T-helper 2 cell treated with Interferon-gamma antibody and Interleukin-4, amounts not matched to agents 5 μg/mL and 100 μg/mL, for 36 hours (primary cell): ENCODE measurements at regions not wholly inside any gene's neighbourhood (a gene's known extent, or its start where the extent isn't known, plus 50 kb on each side); places are given as distances from the start of the nearest gene placed in this dataset.
"Not testable (repeated sequence)": the region's sequence is repeated elsewhere in the genome, so short reads cannot be mapped to it uniquely, and the experiment has no call there.

Experiments used
- DNase-seq: peaks from one replicate; pipeline ENCODE4 v3.0.0; 2021; ENCODE audit warnings: low spot score
- H3K27ac Mint-ChIP-seq: one replicate; pipeline ENCODE4 v1.8.0; 2021; ENCODE audit warnings: mild to moderate bottlenecking, mixed read lengths
- H3K27me3 Mint-ChIP-seq: one replicate; pipeline ENCODE4 v1.8.0; 2021; ENCODE audit warnings: low read depth, mixed read lengths
- H3K36me3 Mint-ChIP-seq: one replicate; pipeline ENCODE4 v1.8.0; 2021; ENCODE audit warnings: low read depth, mixed read lengths
- H3K4me1 Mint-ChIP-seq: one replicate; pipeline ENCODE4 v1.8.0; 2021; ENCODE audit warnings: low read depth, mixed read lengths
- H3K4me3 Mint-ChIP-seq: one replicate; pipeline ENCODE4 v1.8.0; 2022; ENCODE audit warnings: mild to moderate bottlenecking, moderate library complexity, mixed read lengths
- H3K9me3 Mint-ChIP-seq: one replicate; pipeline ENCODE4 v1.8.0; 2021; ENCODE audit warnings: mixed read lengths

DNA sequence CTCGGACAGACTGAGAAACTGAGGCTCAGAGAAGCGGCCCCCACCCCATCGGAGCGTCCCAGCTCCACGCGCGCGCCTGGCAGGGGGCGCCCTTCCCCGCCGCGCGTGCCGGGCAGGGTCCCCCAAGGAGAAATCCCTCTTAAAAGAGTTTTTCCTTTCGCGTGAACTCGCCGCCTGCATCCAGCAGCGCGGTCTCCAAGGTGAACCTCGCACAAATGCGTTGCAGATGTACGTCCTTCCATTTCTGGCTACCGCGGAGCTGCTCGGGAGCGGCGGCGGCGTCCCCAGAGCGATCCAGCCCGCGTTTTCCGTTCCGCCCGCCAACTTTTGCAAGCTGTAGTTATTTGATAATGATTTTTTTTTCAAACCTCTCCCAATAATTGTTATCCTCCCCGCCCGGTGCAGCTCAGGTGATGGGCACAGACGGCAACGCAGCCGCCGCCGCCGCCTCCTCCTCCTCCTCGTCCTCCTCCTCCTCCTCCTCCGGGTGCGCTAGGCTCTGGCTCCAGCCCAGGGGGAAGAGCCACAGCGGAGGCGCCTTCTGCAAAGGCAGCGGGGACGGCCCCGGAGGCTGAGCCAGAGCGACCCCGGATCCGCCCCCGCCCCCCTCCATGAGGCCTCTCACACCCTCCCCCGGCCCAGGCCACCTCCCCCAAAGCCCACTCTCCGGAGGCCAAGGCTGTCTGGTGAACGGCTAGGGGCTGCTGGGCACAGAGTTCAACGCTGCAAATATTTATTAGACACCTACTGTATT lies 74.0 kb upstream of the CUX1 start:
- peaks cover 34% of the 10 kb centered on the region for H3K4me1 Mint-ChIP-seq
- H3K9me3 Mint-ChIP-seq, result no peaks in the 10 kb centered on the region
- no peaks in the 10 kb centered on the region for H3K27me3 Mint-ChIP-seq
- H3K4me3 Mint-ChIP-seq, result peak overlapping the region; percentile 82
- H3K36me3 Mint-ChIP-seq, result peaks cover 2% of the 10 kb centered on the region
- no peak overlapping the region for H3K27ac Mint-ChIP-seq
- peak; percentile 52 for DNase-seq

DNA sequence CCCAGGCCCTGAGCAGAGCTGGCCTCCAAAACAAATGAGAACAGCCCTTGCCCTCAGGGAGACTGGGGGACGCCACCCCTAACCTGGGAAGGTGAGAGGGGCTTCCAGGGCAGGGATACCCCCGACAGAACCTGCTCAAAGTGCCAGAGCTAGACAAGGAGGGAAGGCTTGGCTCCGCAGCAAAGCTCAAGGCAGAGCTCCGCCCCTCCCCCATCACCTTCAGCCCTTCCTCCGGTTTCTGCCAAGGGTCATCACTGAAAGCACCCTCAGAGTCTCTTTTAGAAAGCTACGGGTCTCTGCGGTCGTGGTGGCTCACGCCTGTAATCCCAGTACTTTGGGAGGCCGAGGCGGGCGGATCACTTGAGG lies 73.4 kb upstream of the CUX1 start:
- H3K9me3 Mint-ChIP-seq, result no peaks in the 10 kb centered on the region
- peaks cover 34% of the 10 kb centered on the region for H3K4me1 Mint-ChIP-seq
- no peak overlapping the region for H3K27ac Mint-ChIP-seq
- peak overlapping the region; percentile 82 for H3K4me3 Mint-ChIP-seq
- peaks cover 2% of the 10 kb centered on the region for H3K36me3 Mint-ChIP-seq
- no peaks in the 10 kb centered on the region for H3K27me3 Mint-ChIP-seq
- no peak for DNase-seq

DNA sequence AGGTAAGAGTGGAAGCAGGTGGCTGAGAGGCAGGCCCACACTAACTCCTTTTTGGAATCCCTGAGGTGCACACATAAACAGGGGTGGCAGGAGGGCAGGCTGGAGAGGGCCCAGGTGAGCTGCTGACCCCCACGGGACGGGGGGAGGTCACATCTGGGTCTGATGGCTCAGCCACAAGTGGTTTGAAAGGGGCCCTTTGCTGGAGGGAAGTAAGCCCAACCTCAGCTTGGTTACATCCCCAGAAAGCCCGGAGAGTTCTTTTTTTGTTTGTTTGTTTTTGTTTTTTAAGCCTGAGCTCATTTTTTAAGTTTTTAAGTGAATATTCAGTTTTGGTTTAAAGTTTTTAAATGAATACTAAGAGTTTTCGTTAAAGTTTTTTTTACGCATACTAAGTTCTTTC lies 72.8 kb upstream of the CUX1 start:
- Mint-ChIP-seq H3K4me1 (peaks cover 28% of the 10 kb centered on the region), H3K36me3 (peaks cover 2% of the 10 kb centered on the region), H3K9me3 (no peaks in the 10 kb centered on the region), H3K4me3 (peak overlapping the region; percentile 82), H3K27ac (no peak overlapping the region), H3K27me3 (no peaks in the 10 kb centered on the region)
- no peak for DNase-seq

DNA sequence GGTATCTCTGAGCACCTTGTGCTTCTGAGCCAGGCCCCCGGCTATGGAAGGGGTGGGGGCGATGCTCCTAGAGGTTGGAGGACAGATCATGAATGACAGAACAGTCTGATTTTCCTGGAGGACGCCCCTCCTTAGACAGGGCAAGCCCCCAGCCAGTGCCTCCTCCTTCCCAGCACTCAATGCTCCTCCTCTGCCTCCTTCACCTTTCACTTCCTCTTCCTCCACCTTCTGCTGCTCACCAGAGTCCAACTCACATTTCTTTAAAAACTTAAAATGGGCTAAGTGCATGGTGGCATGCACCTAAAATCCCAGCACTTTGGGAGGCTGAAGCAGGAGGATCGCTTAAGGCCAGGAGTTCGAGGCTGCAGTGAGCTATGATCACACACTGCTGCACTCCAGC lies 71.1 kb upstream of the CUX1 start:
- no peak overlapping the region for H3K4me3 Mint-ChIP-seq
- H3K27me3 Mint-ChIP-seq, result no peaks in the 10 kb centered on the region
- H3K9me3 Mint-ChIP-seq, result no peaks in the 10 kb centered on the region

DNA sequence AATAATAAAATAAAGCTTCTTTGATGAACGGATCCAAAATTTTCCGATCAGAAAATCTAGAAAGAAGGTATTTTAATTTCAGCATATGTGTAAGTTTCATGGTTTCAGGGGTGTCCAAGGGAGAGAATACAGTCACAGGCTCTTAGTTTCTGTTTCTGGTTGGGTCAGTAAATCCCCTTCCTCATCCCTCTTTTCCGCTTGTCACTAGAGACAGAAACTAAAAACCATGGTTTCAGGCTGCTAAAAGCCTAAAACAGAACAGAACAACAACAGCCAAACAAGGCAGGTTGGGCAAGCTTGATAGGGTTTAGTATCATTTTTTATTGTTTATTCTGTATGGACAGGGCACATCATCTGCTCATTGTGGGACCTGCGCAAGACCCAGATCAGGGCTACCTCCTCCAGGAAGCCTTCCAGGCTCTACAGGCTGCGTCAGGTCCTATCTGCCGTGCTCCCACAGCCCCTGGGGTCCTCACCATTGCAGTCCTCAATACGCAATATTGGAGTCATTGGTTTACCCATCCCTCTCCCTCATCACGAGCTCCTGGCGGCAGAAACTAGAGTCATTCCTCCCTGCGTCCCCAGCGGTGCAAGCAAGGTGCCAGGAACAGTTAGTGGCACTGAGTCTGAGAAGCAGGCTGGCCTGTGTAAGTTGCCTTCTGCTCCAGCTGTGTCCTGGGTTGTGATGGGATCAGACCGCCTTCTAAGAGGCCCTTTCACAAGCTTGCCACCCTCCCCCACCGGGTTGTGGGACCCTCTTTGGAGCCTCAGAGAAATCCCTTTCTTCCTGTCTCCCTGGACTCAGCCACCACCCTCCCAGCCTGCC lies 70.2 kb upstream of the CUX1 start:
- Mint-ChIP-seq H3K27ac (no peak overlapping the region), H3K36me3 (no peaks in the 10 kb centered on the region), H3K9me3 (no peaks in the 10 kb centered on the region), H3K4me1 (peaks cover 11% of the 10 kb centered on the region), H3K27me3 (no peaks in the 10 kb centered on the region), H3K4me3 (no peak overlapping the region)
- DNase-seq, result no peak

More for the DNA sequence above, 71.1 kb upstream of the CUX1 start:
- H3K27ac Mint-ChIP-seq, result no peak overlapping the region
- H3K36me3 Mint-ChIP-seq, result no peaks in the 10 kb centered on the region
- H3K4me1 Mint-ChIP-seq, result peaks cover 18% of the 10 kb centered on the region
- no peak for DNase-seq

DNA sequence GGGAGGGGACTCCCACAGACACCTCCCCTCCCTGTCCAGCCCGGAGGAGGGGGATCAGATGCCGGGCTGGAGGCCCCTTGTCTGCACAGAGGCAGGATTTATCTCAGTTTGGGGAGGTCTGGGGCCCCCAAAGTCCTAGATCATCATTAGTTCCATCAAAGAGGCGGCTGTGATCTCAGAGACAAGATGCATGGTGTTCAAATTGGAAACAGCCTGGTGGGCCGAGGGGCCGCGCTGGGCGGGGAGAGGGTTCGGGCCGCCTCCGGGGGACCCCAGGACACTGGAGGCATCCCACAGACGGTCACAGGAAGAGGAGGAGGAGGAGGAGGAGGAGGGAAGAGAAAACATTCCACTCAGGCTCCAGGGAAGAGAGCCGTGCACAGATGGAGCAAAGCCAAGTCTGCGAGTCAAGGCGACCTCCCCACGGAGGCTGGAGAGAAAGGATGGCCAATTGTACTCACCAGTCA lies 69.5 kb upstream of the CUX1 start:
- Mint-ChIP-seq H3K4me3 (no peak overlapping the region), H3K4me1 (peaks cover 9% of the 10 kb centered on the region), H3K27me3 (no peaks in the 10 kb centered on the region), H3K36me3 (no peaks in the 10 kb centered on the region), H3K27ac (no peak overlapping the region), H3K9me3 (no peaks in the 10 kb centered on the region)
- DNase-seq, result no peak

DNA sequence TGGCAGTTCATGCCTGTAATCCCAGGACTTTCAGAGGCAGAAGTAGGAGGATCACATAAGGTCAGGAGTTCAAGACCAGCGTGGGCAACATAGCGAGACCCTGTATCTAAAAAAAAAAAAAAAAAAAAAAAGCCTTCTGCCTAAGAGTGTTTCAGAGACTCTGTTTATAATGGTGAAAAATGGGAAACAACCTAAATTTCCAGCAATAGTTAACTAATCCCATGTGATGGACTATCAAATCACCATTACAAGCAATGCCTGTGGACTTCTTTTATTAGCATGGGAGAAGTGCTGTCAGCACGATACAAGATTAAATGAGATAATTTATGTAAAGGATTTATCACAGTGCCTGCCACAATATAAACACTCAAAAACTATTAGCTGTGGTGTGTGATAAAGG lies 67.5 kb upstream of the CUX1 start:
- Mint-ChIP-seq H3K27ac (no peak overlapping the region), H3K9me3 (no peaks in the 10 kb centered on the region), H3K27me3 (no peaks in the 10 kb centered on the region), H3K36me3 (no peaks in the 10 kb centered on the region), H3K4me3 (no peak overlapping the region), H3K4me1 (peaks cover 16% of the 10 kb centered on the region)
- no peak for DNase-seq

DNA sequence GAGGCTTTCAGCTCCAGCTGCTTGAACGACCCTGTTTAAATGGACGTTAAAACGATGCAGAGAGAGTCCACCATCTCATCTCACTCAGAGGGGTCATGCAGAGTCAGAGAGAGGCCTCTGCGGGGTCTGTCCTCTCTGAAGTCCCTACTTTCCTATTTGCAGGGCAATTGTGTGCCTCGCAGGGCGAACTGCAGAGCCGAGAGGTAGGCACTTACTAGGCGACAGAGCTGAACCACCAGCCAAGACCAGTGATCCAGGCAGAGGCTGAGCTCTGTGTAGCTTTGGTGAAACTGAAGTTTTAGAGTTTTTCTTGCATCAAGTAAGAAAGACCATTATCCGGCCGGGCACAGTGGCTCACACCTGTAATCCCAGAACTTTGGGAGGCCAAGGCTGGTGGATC lies 64.1 kb upstream of the CUX1 start:
- H3K9me3 Mint-ChIP-seq, result no peaks in the 10 kb centered on the region
- no peak overlapping the region for H3K27ac Mint-ChIP-seq
- H3K27me3 Mint-ChIP-seq, result no peaks in the 10 kb centered on the region
- H3K4me1 Mint-ChIP-seq, result peaks cover 20% of the 10 kb centered on the region
- H3K4me3 Mint-ChIP-seq, result no peak overlapping the region
- H3K36me3 Mint-ChIP-seq, result no peaks in the 10 kb centered on the region
- DNase-seq, result no peak

DNA sequence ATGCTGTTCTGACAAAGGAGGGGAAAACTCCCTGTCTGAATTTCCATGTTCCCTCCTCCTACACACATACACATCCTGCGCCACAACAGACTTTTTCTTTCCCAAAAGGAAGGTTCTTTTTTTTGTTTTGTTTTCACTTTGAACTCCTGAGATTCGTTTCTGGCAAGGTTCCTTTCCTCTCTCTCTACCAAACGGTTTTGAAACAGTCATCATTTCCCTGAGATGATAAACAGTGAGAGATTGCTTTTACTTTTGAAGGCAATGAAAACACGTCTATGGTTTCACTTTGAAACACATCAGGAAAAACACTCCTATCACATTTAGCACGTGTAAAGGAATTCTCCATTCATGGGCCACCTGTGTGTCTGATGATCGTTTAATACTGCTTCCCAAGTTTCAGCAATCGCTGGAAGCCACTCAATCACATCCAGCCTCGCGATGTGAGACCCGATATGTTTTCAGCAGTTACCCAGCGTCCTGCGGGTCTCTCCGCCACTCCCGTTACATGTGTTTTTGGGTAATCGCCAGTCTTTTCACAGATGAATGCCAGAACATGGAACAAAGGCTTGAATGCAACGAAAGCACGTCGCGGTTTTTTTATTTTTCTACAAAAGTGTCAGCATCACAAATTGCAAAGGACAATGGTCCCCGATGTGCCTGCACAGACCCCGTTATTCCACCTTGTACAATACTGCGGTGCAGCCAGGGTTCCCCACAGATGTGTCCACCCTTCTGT lies 62.8 kb upstream of the CUX1 start:
- no peak for DNase-seq
- H3K36me3 Mint-ChIP-seq, result no peaks in the 10 kb centered on the region
- no peaks in the 10 kb centered on the region for H3K27me3 Mint-ChIP-seq
- H3K9me3 Mint-ChIP-seq, result no peaks in the 10 kb centered on the region
- peak overlapping the region; percentile 84 for H3K4me3 Mint-ChIP-seq
- H3K4me1 Mint-ChIP-seq, result peaks cover 20% of the 10 kb centered on the region
- H3K27ac Mint-ChIP-seq, result peak overlapping the region; percentile 91

DNA sequence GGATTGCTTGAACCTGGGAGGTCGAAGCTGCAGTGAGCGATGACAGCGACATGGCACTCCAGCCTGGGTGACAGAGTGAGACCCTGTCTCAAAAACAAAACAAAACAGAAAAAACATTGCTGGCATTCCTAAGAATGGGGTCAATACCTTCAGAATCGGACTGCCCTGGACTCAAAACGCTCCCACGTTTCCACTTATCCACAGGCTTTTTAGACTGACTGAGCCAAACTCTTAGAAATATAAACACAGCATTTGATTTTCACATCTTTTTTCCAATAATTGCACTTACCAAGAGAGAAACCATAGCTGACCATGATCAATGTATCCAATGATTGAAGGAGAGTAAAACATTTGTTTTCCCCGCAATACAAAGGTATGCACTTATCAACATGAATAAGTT lies 59.5 kb upstream of the CUX1 start:
- Mint-ChIP-seq H3K27me3 (no peaks in the 10 kb centered on the region), H3K36me3 (no peaks in the 10 kb centered on the region), H3K4me3 (no peak overlapping the region), H3K4me1 (peaks cover 20% of the 10 kb centered on the region), H3K27ac (no peak overlapping the region), H3K9me3 (no peaks in the 10 kb centered on the region)
- no peak for DNase-seq

DNA sequence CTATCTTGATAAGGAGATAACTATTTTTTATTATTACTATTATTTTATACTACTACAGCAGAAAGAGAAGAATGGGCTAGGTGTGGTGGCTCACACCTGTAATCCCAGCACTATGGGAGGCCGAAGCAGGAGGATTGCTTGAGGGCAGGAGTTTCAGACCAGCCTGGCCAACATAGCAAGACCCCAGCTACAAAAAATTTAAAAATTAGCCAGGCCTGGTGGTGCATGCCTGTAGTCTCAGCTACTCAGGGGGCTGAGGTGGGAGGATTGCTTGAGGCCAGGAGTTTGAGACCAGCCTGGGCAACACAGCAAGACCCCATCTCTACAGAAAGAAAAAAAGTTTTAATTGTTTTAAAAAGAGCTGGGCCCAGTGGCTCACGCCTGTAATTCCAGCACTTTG lies 58.9 kb upstream of the CUX1 start:
- DNase-seq, H3K9me3 Mint-ChIP-seq, H3K27ac Mint-ChIP-seq, H3K36me3 Mint-ChIP-seq, H3K27me3 Mint-ChIP-seq, H3K4me3 Mint-ChIP-seq: not testable (repeated sequence)
- H3K4me1 Mint-ChIP-seq, result peaks cover 20% of the 10 kb centered on the region

DNA sequence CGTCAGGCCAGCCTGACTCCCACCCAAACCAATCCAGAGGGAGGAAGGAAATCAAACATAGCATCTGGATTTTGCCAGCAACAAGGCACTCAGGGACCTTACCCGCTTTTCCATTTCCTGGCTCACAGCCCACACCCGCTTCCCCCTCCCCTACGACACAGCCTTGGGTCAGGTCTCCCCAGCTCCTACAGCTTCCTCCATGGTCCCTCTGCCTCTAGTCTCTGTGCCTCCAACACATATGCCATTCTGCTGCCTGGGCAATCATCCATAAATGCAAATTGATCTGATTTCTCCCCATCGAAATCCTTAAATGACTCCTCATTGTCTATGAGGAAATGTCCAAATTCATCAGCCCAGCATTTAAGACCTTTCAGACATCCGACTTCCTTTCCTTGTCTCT lies 53.2 kb upstream of the CUX1 start:
- Mint-ChIP-seq H3K4me3 (no peak overlapping the region), H3K9me3 (no peaks in the 10 kb centered on the region), H3K36me3 (no peaks in the 10 kb centered on the region)

DNA sequence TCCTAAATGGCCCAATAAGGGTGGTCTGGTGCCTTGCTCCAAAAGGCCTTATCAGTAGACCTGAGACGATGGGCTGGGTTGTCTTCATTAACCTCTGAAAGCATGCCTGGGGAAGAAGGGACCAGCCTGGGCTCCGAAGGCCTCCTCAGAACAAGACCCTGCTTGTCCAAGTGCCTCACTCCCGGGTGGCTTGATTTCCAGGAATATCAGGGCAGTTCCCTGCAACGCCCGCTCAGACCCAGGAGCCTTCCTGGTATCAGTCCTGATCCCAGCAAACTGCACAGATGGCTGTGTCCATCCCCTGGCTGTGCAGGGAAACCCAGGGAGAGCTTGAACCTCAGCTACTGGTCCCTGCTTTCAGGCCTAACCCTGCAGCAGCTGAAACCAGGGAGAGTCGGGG lies 49.9 kb upstream of the CUX1 start:
- DNase-seq, result no peak
- Mint-ChIP-seq H3K27ac (no peak overlapping the region), H3K36me3 (no peaks in the 10 kb centered on the region), H3K9me3 (no peaks in the 10 kb centered on the region), H3K4me3 (no peak overlapping the region), H3K4me1 (no peaks in the 10 kb centered on the region), H3K27me3 (peaks cover 8% of the 10 kb centered on the region)

More for the DNA sequence above, 53.2 kb upstream of the CUX1 start:
- no peaks in the 10 kb centered on the region for H3K27me3 Mint-ChIP-seq
- no peak for DNase-seq
- H3K27ac Mint-ChIP-seq, result no peak overlapping the region
- no peaks in the 10 kb centered on the region for H3K4me1 Mint-ChIP-seq
